Psoas muscle (tissue), 7 donors: ENCODE measurements at regions not wholly inside any gene's neighbourhood (a gene's known extent, or its start where the extent isn't known, plus 50 kb on each side); places are given as distances from the start of the nearest gene placed in this dataset.

Experiments used
- ATAC-seq, 4 donors: fragments of 200-7000 bp; cut with Tn5 transposase; one replicate each; pipeline ENCODE4 v1.9.1; 2020; ENCODE audit warnings: moderate library complexity in 3 of 4, mild to moderate bottlenecking in 2 of 4
- DNase-seq, 2 donors: peaks; one replicate each; pipeline ENCODE4 v3.0.0-alpha.2; 2020
- H3K27ac ChIP-seq: fragments of 200-600 bp; one replicate; pipeline ENCODE4 v1.8.0; 2022
- H3K27me3 ChIP-seq, 3 donors: fragments of 200-600 bp in 1 of 3; one replicate each; pipeline versions ENCODE4 v1.6.1 to v1.8.0; 2013 to 2022; ENCODE audit warnings: low read length in 2 of 3, mild to moderate bottlenecking in 2 of 3, moderate library complexity in 1 of 3; ENCODE audit not compliant: insufficient read depth in 3 of 3
- H3K36me3 ChIP-seq, 2 donors: fragments of 200-600 bp in 1 of 2; one replicate each; pipeline versions ENCODE4 v1.6.1 to v1.8.0; 2013 to 2022; ENCODE audit warnings: low read depth in 1 of 2, mild to moderate bottlenecking in 1 of 2, moderate library complexity in 1 of 2; ENCODE audit not compliant: insufficient read depth in 1 of 2
- H3K4me1 ChIP-seq: fragments of 200-600 bp; one replicate; pipeline ENCODE4 v1.8.0; 2022
- H3K4me3 ChIP-seq: fragments of 200-600 bp; one replicate; pipeline ENCODE4 v1.8.0; 2022; ENCODE audit warnings: mild to moderate bottlenecking
- H3K9me3 ChIP-seq: fragments of 200-600 bp; one replicate; pipeline ENCODE4 v1.8.0; 2022
- WGBS, 3 donors: extraction: QIAGEN DNeasy Blood & Tissue Kit; methylation state at CpG; one replicate each; pipeline versions ENCODE4 v1.1.6 to v1.1.7; 2013; 5-methylcytosine and 5-hydroxymethylcytosine counted together
- intact Hi-C, 2 donors: fragments of 100-400 bp; cut with DNase I; formaldehyde crosslinking; loops; one replicate each; pipeline versions ENCODE4 v1.11.0 to v1.14.2; 2022
- TF ChIP-seq, protein P1 (sequence below): fragments of 200-600 bp; IDR thresholded peaks from one replicate; pipeline ENCODE4 v1.8.0; 2022; ENCODE audit warnings: antibody characterized with exemption
- donor health status: healthy with polysubstance abuse.
- donor health status: DM: no; HTN: no; CAD: no; lungs with moderate emphysema.
- donor health status: Bipolar disorder and iron deficiency.
- donor health status: healthy.
- donor health status: DM: yes; HTN: yes; CAD: no.
- donor health status: DM: no; HTN: no; CAD: no.
- donor health status: DM: yes; HTN: yes; CAD: no.

DNA sequence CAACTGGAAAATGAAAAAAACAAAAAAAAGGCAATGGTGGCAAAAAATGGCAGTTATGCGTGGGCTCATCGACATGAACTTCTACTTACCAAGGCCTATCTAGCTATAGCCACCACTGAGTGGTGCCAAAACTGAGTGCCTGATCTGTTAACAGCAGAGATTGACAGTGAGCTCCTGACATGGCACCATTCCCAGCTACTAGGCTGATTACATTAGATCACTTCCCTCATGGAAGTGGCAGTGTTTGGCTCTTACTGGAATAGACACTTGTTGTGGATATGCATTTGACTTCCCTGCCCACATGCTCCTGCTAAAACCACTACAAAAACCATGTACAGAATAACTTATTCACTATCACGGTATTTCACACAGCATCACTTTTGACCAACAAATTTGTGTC, 216.1 kb upstream of the SGK1 start:
- TF ChIP-seq, protein P1, sequence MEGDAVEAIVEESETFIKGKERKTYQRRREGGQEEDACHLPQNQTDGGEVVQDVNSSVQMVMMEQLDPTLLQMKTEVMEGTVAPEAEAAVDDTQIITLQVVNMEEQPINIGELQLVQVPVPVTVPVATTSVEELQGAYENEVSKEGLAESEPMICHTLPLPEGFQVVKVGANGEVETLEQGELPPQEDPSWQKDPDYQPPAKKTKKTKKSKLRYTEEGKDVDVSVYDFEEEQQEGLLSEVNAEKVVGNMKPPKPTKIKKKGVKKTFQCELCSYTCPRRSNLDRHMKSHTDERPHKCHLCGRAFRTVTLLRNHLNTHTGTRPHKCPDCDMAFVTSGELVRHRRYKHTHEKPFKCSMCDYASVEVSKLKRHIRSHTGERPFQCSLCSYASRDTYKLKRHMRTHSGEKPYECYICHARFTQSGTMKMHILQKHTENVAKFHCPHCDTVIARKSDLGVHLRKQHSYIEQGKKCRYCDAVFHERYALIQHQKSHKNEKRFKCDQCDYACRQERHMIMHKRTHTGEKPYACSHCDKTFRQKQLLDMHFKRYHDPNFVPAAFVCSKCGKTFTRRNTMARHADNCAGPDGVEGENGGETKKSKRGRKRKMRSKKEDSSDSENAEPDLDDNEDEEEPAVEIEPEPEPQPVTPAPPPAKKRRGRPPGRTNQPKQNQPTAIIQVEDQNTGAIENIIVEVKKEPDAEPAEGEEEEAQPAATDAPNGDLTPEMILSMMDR: no peak
- peaks cover 22% of the 10 kb centered on the region for H3K4me1 ChIP-seq
- 48 to 72% (median 54%) methylated on average over 3 of the region's 3 CpGs for WGBS, 3 donors
- no peaks in the 10 kb centered on the region for H3K27me3 ChIP-seq
- no peak overlapping the region for H3K4me3 ChIP-seq
- peak in 1 of 2 donors; percentile 22 for DNase-seq
- intact Hi-C loops: loop anchor here in 1 of 2 donors (5.0 kb wide), 1 partner anchor 67 kb away; no protein-coding TSS in a partner anchor
- ATAC-seq: peak; percentile 81 to 95 (median 95)
- no peaks in the 10 kb centered on the region for H3K36me3 ChIP-seq
- H3K27ac ChIP-seq: peak overlapping the region; percentile 71
- no peaks in the 10 kb centered on the region for H3K9me3 ChIP-seq

DNA sequence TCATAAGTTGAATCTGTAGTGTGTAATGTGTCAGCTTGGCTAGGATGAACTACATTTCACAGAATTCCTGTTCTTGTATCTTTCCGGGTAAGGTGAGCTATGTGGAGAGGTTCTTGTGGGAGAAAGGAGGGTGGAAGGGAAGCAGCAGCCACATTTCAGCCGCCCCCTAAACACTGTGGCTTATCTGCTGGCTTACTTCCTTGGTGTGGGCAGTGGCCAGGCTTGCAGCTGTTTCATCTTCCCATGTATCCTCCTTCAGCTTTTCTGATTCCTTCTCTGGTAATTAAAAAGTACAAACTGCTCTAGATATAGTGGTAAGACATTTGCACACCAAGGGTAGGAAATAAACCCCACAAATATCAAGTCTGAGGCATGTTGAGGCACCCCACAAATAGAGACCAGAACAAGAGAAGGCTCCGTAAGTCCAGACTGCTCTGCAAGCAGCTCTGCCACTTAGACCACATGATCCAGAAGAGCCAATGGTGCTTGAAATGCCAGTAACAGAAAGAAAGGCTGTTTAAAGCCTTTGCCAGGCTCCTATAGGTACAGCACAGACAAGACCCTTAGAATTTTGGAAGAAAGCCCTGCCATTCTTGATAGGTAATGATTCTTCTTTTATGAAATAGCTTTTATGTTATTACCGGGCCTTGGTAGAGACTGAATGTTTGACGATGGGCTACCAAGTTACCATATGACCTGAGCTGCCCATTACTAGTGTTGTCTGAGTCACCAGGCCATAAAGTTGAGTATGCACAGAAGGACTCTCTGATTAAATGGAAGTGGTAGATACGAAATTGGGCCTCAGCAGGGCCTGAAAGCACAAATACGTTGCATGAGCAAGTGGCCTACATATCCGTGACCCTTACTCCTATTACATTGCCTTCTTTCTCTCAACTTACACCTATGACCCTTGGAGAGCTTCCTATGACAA, 215.0 kb upstream of the SGK1 start:
- Histone ChIP-seq H3K4me3 (no peak overlapping the region), H3K27ac (peak overlapping the region; percentile 71), H3K9me3 (no peaks in the 10 kb centered on the region), H3K36me3 (no peaks in the 10 kb centered on the region), H3K4me1 (peaks cover 22% of the 10 kb centered on the region), H3K27me3 (no peaks in the 10 kb centered on the region)
- WGBS, 3 donors: 59 to 79% (median 64%) methylated on average over 8 of the region's 8 CpGs
- ATAC-seq (peak in 1 of 4 donors; percentile 45), DNase-seq (no peak)
- TF ChIP-seq, protein P1: no peak
- intact Hi-C loops: loop anchor here in 1 of 2 donors (5.0 kb wide), 1 partner anchor 66 kb away; no protein-coding TSS in a partner anchor

DNA sequence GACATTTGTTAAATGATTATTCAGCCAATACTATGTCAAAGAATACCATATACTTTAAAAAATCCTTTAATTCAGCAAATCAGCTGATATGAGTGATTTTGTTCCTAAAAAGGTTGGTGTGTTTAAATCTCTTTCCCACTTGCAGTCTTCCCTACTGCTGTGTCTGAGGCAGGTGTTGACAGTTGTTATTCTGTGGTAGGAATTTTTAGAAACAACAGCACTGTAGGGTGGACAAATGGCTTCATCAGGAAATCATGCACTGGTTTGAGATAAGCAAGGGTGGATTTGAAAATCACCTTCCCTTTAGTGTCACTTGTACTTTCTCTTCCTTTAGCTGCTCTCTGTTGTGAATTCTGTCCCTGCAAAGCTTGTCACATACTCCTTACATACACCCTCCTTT, 213.7 kb upstream of the SGK1 start:
- intact Hi-C loops: loop anchor here in 1 of 2 donors (5.0 kb wide), 1 partner anchor 64 kb away; no protein-coding TSS in a partner anchor

DNA sequence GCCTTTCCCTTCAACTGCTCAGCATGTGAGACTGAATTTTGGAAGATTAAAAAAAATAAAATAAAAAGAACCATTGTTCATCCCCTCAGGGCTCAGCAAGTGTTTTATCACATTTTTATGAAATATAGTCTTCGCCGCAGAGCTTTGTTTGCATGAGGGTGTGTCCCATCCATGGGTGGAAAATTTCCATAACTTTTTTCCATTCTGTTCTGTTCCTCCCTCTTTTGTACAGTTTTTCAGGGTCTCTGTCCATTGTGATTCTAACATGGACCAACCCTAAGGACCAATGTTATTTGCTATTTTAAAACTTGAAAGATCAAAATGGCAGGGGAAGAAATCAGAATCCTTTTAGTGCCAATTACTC, 213.3 kb upstream of the SGK1 start:
- H3K27me3 ChIP-seq: no peaks in the 10 kb centered on the region
- ATAC-seq (no peak), DNase-seq (no peak)
- intact Hi-C loops: loop anchor here in 1 of 2 donors (5.0 kb wide), 1 partner anchor 64 kb away; no protein-coding TSS in a partner anchor
- 91 to 95% (median 92%) methylated on average over 2 of the region's 2 CpGs for WGBS, 3 donors
- no peak overlapping the region for H3K4me3 ChIP-seq
- H3K27ac ChIP-seq: no peak overlapping the region
- no peaks in the 10 kb centered on the region for H3K36me3 ChIP-seq
- H3K9me3 ChIP-seq: no peaks in the 10 kb centered on the region
- peaks cover 22% of the 10 kb centered on the region for H3K4me1 ChIP-seq
- TF ChIP-seq, protein P1: no peak

More for the DNA sequence above, 213.7 kb upstream of the SGK1 start:
- no peak for ATAC-seq
- Histone ChIP-seq H3K27me3 (no peaks in the 10 kb centered on the region), H3K27ac (no peak overlapping the region), H3K4me3 (no peak overlapping the region), H3K4me1 (peaks cover 22% of the 10 kb centered on the region), H3K9me3 (no peaks in the 10 kb centered on the region), H3K36me3 (no peaks in the 10 kb centered on the region)
- TF ChIP-seq, protein P1: no peak
- DNase-seq: no peak
